Neuron (in vitro differentiated cells): ENCODE measurements at regions not wholly inside any gene's neighbourhood (a gene's known extent, or its start where the extent isn't known, plus 50 kb on each side); places are given as distances from the start of the nearest gene placed in this dataset.

Experiments used
- H2AFZ ChIP-seq: one replicate; pipeline ENCODE4 v1.6.1; 2013; ENCODE audit warnings: low read depth, mild to moderate bottlenecking, inconsistent platforms, low read length, moderate library complexity
- H3K27me3 ChIP-seq: one replicate; pipeline ENCODE4 v1.6.1; 2013; ENCODE audit warnings: low read length; ENCODE audit not compliant: insufficient read depth
- H3K36me3 ChIP-seq: one replicate; pipeline ENCODE4 v1.6.1; 2013; ENCODE audit warnings: low read length; ENCODE audit not compliant: insufficient read depth
- H3K4me1 ChIP-seq: one replicate; pipeline ENCODE4 v1.6.1; 2013; ENCODE audit warnings: low read length; ENCODE audit not compliant: insufficient read depth
- H3K4me3 ChIP-seq: 2 replicates; pipeline ENCODE4 v1.5.1; 2013; ENCODE audit warnings: mild to moderate bottlenecking, low read length, moderate library complexity
- H3K9me3 ChIP-seq: one replicate; pipeline ENCODE4 v1.6.1; 2013; ENCODE audit warnings: low read length

GRCh38 chr18:78402440-78402839, 577.2 kb upstream of the SALL3 start:
- Histone ChIP-seq H2AFZ (no peak overlapping the region), H3K4me1 (no peaks in the 10 kb centered on the region), H3K4me3 (no peak overlapping the region), H3K36me3 (no peaks in the 10 kb centered on the region), H3K9me3 (no peaks in the 10 kb centered on the region), H3K27me3 (no peaks in the 10 kb centered on the region)

DNA sequence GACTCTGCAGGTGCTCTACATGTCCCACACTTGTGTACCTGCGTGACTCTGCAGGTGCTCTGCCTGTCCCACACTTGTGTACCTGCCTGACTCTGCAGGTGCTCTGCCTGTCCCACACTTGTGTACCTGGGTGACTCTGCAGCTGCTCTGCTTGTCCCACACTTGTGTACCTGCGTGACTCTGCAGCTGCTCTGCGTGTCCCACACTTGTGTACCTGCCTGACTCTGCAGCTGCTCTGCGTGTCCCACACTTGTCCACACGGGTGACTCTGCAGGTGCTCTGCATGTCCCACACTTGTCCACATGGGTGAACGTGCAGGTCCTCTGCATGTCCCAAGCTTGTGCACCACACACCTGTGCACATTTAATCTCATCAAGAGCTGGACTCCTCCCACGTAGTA, 576.7 kb upstream of the SALL3 start:
- Histone ChIP-seq H3K27me3 (no peaks in the 10 kb centered on the region), H3K36me3 (no peaks in the 10 kb centered on the region), H2AFZ (no peak overlapping the region), H3K4me3 (no peak overlapping the region), H3K9me3 (no peaks in the 10 kb centered on the region), H3K4me1 (no peaks in the 10 kb centered on the region)

DNA sequence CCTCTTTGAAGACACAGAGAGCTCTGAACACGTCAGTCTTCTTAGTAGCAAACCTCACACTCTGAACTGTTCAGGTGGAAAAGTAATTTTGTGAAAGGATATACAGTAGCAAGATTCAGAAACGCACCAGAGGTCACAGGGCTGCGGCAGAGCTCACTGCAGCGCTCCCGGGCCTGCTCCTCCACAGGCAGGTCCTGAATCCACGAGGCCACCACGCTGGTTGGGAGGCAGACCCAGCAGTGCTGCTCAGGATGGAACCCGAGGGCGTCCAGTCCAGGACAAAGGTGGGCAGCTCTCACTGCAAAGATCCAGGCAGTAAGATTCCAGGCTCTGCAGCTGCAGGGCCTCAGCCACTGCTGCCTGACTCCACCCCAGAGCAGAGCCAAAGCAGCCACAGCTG, 576.2 kb upstream of the SALL3 start:
- no peaks in the 10 kb centered on the region for H3K27me3 ChIP-seq
- H3K4me3 ChIP-seq: no peak overlapping the region
- H2AFZ ChIP-seq: no peak overlapping the region
- H3K36me3 ChIP-seq: no peaks in the 10 kb centered on the region
- no peaks in the 10 kb centered on the region for H3K9me3 ChIP-seq
- no peaks in the 10 kb centered on the region for H3K4me1 ChIP-seq

DNA sequence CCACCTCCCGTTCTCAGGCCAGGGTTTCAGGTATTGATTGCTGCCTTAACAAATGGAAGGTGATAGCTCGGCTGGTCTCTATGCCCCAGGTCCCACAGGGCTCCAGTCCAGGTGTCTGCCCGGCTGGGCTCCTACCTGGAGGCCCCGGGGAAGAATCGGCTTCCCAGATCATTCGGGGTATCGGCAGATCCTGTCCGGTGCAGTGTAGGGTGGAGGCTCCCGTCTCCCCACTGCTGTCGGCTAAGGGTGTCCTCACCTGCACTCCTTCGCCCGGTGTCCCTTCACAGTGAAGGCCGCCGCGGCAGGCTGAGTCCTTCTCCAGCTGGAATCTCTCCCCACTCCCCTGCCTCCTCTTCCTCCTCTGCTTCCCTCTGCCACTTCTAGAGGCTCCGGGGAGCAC, 573.9 kb upstream of the SALL3 start:
- no peak overlapping the region for H3K4me3 ChIP-seq
- H3K4me1 ChIP-seq: no peaks in the 10 kb centered on the region
- H3K27me3 ChIP-seq: no peaks in the 10 kb centered on the region
- no peaks in the 10 kb centered on the region for H3K36me3 ChIP-seq
- H2AFZ ChIP-seq: no peak overlapping the region
- H3K9me3 ChIP-seq: no peaks in the 10 kb centered on the region

- Histone ChIP-seq H3K9me3 (no peaks in the 10 kb centered on the region), H3K4me1 (no peaks in the 10 kb centered on the region), H3K27me3 (no peaks in the 10 kb centered on the region), H2AFZ (no peak overlapping the region), H3K36me3 (no peaks in the 10 kb centered on the region), H3K4me3 (no peak overlapping the region)
Observed at GRCh38 chr18:78406743-78407465, 572.7 kb upstream of the SALL3 start.

DNA sequence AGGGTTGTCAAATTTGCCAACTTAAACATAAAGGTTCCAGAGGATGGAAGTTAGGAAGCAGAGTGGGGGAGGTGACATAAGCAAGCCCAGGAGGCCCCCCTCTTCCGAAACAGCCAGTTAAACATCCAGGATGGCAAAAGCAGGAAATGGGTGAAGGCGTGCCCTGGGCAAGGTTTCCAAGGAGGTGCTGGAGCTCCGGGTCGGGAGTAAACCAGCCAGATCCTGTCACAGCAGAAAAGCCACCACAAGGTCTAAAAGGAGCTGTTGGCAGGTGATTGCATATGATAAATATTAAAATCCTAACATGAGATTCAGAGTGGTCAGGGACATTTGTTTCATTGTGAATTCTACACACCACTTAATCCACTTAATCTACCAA, 572.2 kb upstream of the SALL3 start:
- H3K36me3 ChIP-seq: no peaks in the 10 kb centered on the region
- no peaks in the 10 kb centered on the region for H3K27me3 ChIP-seq
- H3K9me3 ChIP-seq: no peaks in the 10 kb centered on the region
- no peak overlapping the region for H2AFZ ChIP-seq
- no peak overlapping the region for H3K4me3 ChIP-seq
- H3K4me1 ChIP-seq: no peaks in the 10 kb centered on the region

GRCh38 chr18:78408623-78409022, 571.0 kb upstream of the SALL3 start:
- Histone ChIP-seq H3K36me3 (no peaks in the 10 kb centered on the region), H3K4me3 (no peak overlapping the region), H2AFZ (no peak overlapping the region), H3K9me3 (no peaks in the 10 kb centered on the region), H3K27me3 (no peaks in the 10 kb centered on the region), H3K4me1 (no peaks in the 10 kb centered on the region)

GRCh38 chr18:78410094-78410786, 569.4 kb upstream of the SALL3 start:
- H3K4me3 ChIP-seq: no peak overlapping the region
- H3K9me3 ChIP-seq: no peaks in the 10 kb centered on the region
- no peaks in the 10 kb centered on the region for H3K4me1 ChIP-seq
- H2AFZ ChIP-seq: no peak overlapping the region
- no peaks in the 10 kb centered on the region for H3K27me3 ChIP-seq
- no peaks in the 10 kb centered on the region for H3K36me3 ChIP-seq

DNA sequence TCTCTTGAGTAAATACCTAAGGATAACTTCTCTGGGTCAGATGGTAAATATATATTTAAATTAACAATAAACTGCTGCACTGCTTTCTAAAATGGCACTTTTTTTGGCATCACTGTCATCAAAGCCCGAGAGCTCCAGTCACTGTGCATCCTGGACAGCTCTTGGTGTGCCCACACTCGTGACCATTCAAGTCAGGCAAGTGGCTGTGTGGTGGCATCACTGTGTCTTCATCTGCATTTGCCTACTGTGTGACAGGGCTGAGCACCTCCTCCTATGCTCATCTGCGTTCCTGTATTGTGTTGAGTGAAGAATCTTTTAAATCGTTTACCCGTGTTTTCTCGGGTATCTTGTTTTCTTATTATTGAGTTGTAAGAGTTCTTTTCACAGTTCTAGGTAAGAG, 568.1 kb upstream of the SALL3 start:
- no peaks in the 10 kb centered on the region for H3K27me3 ChIP-seq
- no peaks in the 10 kb centered on the region for H3K36me3 ChIP-seq
- no peak overlapping the region for H2AFZ ChIP-seq
- no peak overlapping the region for H3K4me3 ChIP-seq
- H3K4me1 ChIP-seq: no peaks in the 10 kb centered on the region
- H3K9me3 ChIP-seq: no peaks in the 10 kb centered on the region

DNA sequence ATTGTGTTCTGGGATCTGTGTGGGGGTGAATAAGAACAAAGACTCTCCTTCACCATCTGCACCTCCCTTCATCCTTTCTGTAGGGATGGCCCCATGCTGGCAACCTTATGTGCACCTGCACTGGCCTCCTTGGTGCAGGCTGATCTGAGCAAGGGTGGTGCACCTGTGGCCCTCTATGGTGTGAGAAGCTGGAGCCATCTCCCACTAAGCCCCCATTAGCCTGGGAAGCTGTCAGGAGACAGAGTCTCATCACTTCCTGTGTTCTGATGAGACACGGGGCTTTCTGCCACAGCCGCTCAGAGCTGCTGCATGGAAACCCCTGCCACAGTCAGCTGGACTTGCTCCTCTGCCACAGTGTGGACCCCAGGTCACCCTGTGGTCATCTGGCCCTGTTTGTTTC, 565.3 kb upstream of the SALL3 start:
- H3K36me3 ChIP-seq: no peaks in the 10 kb centered on the region
- no peak overlapping the region for H3K4me3 ChIP-seq
- H2AFZ ChIP-seq: no peak overlapping the region
- no peaks in the 10 kb centered on the region for H3K27me3 ChIP-seq
- no peaks in the 10 kb centered on the region for H3K9me3 ChIP-seq
- peaks cover 7% of the 10 kb centered on the region for H3K4me1 ChIP-seq

DNA sequence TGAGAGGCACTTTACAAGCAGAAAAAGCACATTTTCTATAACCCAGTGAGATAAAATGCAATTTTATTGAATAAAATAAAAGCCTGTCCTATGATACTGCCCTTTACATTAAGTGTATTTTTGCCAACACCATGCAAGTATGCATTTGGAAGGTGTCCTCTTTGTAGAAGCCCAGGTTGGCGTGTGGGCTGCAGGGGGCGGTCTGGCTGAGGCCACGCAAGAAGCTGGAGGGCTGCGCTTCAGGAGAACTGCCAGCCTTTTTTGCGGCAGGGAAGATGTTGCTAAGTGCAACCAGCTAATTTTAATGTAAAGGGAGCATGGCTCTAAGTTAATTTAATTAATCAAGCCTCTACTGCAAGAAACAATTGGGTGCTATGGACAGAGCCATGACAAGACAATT, 562.8 kb upstream of the SALL3 start:
- H3K36me3 ChIP-seq: no peaks in the 10 kb centered on the region
- H3K4me3 ChIP-seq: no peak overlapping the region
- H3K9me3 ChIP-seq: no peaks in the 10 kb centered on the region
- H2AFZ ChIP-seq: no peak overlapping the region
- peaks cover 7% of the 10 kb centered on the region for H3K4me1 ChIP-seq
- H3K27me3 ChIP-seq: no peaks in the 10 kb centered on the region

DNA sequence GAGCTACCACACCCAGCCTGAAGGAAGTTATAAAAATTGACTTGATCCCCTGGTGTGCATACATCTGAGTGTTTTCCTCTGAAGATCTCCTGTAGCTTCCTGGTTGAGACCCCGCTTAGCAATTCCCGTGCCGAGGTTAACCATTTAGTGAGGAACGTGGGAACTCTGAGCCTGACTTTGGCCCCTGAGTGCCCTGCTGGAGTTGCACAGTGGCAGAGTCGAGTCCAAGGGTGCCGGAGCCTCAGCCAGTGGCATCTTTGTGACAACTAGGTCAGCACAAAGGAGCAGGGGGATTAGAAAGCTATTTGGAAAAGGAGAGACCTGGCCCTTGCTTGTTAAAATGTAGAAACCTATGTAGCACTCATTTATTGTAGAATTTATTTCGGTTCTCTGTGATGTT, 561.2 kb upstream of the SALL3 start:
- Histone ChIP-seq H3K4me3 (no peak overlapping the region), H3K36me3 (no peaks in the 10 kb centered on the region), H2AFZ (no peak overlapping the region), H3K27me3 (no peaks in the 10 kb centered on the region), H3K9me3 (no peaks in the 10 kb centered on the region), H3K4me1 (peaks cover 7% of the 10 kb centered on the region)

DNA sequence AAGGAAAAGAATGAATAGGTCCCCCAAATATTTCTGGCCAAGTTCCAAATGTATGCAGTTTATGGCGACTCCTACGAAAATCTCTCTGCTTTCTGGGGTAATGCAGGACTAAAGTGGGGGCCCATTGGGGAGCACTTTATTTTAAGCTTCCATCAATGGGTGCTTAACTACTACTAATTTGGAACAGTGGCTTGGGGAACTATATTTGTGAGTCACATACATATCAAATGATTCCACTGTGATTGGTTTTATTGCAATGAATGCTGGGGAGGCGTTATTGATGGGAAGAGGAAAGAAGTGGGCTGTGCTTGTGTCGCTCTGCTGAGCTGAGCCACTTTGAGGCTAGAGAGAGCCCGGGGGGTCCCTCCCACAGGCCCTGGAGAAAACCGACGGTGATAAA, 560.4 kb upstream of the SALL3 start:
- Histone ChIP-seq H3K9me3 (no peaks in the 10 kb centered on the region), H3K4me1 (peaks cover 7% of the 10 kb centered on the region), H3K27me3 (no peaks in the 10 kb centered on the region), H2AFZ (no peak overlapping the region), H3K4me3 (no peak overlapping the region), H3K36me3 (no peaks in the 10 kb centered on the region)

DNA sequence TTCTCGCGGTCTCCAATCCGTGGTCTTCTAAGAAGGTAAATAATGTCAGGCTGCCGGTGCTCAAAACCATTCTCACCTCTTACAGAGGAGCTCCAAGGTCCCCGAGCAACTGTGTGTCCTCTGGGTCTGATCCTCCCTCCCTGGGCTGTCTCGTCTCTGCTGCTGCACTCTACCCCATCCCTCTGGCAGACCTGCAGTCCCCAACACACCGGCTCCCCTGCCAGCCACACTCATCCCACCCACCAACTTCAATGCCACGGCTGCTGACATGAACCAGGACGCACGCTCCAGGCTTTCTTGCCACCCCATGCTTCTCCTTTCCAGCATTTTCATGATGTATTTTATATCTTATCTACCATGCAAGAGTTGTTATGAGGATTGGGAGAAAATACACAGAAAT, 559.5 kb upstream of the SALL3 start:
- H3K36me3 ChIP-seq: no peaks in the 10 kb centered on the region
- no peak overlapping the region for H3K4me3 ChIP-seq
- no peaks in the 10 kb centered on the region for H3K9me3 ChIP-seq

More for the DNA sequence above, 559.5 kb upstream of the SALL3 start:
- Histone ChIP-seq H2AFZ (no peak overlapping the region), H3K27me3 (peaks cover 2% of the 10 kb centered on the region), H3K4me1 (peaks cover 7% of the 10 kb centered on the region)
